ENCODE measurements at regions not wholly inside any gene's neighbourhood (a gene's known extent, or its start where the extent isn't known, plus 50 kb on each side); places are given as distances from the start of the nearest gene placed in this dataset.
"Not testable (repeated sequence)": the region's sequence is repeated elsewhere in the genome, so short reads cannot be mapped to it uniquely, and the experiment has no call there.

DNA sequence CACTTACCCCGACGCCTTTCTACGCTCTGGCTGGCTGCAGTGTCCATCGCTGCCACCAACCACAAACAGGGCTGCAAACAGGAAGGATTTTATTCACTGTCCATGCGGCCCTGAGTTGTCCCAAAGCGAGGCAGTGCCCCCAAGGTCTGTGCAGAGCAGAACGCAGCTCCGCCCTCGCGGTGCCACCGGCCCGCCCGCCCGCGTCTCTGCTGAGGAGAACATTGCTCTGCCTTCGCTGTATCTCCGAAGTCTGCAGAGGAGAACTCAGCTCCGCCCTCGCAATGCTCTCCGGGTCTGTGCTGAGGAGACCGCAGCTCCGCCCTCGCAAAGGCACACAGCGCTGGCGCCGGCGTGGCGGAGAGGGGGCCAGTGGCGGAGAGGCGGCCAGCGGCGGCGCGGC lies 645.1 kb downstream of the FAM72C start:
- H3K36me3 Mint-ChIP-seq (ENCODE audit: unreplicated experiment); H3K9me3 Mint-ChIP-seq (ENCODE audit: unreplicated experiment); H3K27me3 Mint-ChIP-seq (ENCODE audit: unreplicated experiment); H3K4me3 Mint-ChIP-seq (ENCODE audit: unreplicated experiment); H3K4me1 Mint-ChIP-seq (ENCODE audit: low read depth, unreplicated experiment); H3K27ac Mint-ChIP-seq (ENCODE audit: unreplicated experiment): not testable (repeated sequence)
- DNase-seq = peak; percentile 52

DNA sequence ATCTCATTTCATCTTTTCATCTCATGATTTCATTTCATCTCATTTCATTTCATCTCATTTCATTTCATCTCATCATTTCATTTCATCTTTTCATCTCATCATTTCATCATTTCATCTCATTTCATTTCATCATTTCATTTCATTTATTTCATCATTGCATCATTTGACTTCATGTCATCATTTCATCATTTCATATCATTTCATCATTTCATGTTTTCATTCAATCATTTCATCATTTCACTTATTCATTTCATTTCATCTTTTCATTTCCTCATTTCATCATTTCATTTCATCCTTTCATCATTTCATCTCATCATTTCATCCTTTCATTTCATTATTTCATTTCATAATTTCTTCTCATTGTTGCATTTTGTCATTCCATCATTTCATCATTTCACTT lies 660.6 kb downstream of the FAM72C start:
- not testable (repeated sequence) for H3K36me3 Mint-ChIP-seq (ENCODE audit: unreplicated experiment); H3K9me3 Mint-ChIP-seq (ENCODE audit: unreplicated experiment); H3K4me3 Mint-ChIP-seq (ENCODE audit: unreplicated experiment); H3K27ac Mint-ChIP-seq (ENCODE audit: unreplicated experiment); H3K4me1 Mint-ChIP-seq (ENCODE audit: low read depth, unreplicated experiment); DNase-seq; H3K27me3 Mint-ChIP-seq (ENCODE audit: unreplicated experiment)
